HG03378 (cell line): ENCODE measurements at regions not wholly inside any gene's neighbourhood (a gene's known extent, or its start where the extent isn't known, plus 50 kb on each side); places are given as distances from the start of the nearest gene placed in this dataset.
"Not testable (repeated sequence)": the region's sequence is repeated elsewhere in the genome, so short reads cannot be mapped to it uniquely, and the experiment has no call there.

ENCODE experiments used
- ATAC-seq: cut with Tn5 transposase; IDR thresholded peaks from one replicate; pipeline ENCODE4 v1.9.1; 2021; ENCODE audit warnings: mild to moderate bottlenecking, moderate library complexity; ENCODE audit not compliant: unreplicated experiment

GRCh38 chr11:130550150-130550549 lies 101.7 kb downstream of the ADAMTS15 start:
- ATAC-seq, result no peak

- ATAC-seq, result no peak
These were observed 102.5 kb downstream of the ADAMTS15 start for GRCh38 chr11:130550984-130551383.

- ATAC-seq, result no peak
These were observed 102.9 kb downstream of the ADAMTS15 start for GRCh38 chr11:130551388-130551787.

GRCh38 chr11:130553306-130553705 lies 104.9 kb downstream of the ADAMTS15 start:
- no peak for ATAC-seq

- ATAC-seq, result no peak
These were observed 106.0 kb downstream of the ADAMTS15 start for GRCh38 chr11:130554241-130555055.

- no peak for ATAC-seq
These were observed 106.9 kb downstream of the ADAMTS15 start for GRCh38 chr11:130555251-130555841.

GRCh38 chr11:130560000-130560780 lies 111.7 kb downstream of the ADAMTS15 start:
- ATAC-seq, result no peak

GRCh38 chr11:130560781-130561109 lies 112.3 kb downstream of the ADAMTS15 start:
- ATAC-seq, result no peak

- no peak for ATAC-seq
These were observed 113.0 kb downstream of the ADAMTS15 start for GRCh38 chr11:130561441-130561881.

GRCh38 chr11:130562549-130562948 lies 114.1 kb downstream of the ADAMTS15 start:
- no peak for ATAC-seq

- ATAC-seq, result not testable (repeated sequence)
These were observed 117.9 kb downstream of the ADAMTS15 start for GRCh38 chr11:130566360-130566759.

- no peak for ATAC-seq
These were observed 123.1 kb downstream of the ADAMTS15 start for GRCh38 chr11:130571519-130571918.

- no peak for ATAC-seq
These were observed 123.6 kb downstream of the ADAMTS15 start for GRCh38 chr11:130571947-130572584.

- ATAC-seq, result no peak
These were observed 125.3 kb downstream of the ADAMTS15 start for GRCh38 chr11:130573767-130574166.

- no peak for ATAC-seq
These were observed 126.3 kb downstream of the ADAMTS15 start for GRCh38 chr11:130574740-130575139.

- ATAC-seq, result no peak
These were observed 127.7 kb downstream of the ADAMTS15 start for GRCh38 chr11:130576146-130576545.

- ATAC-seq, result no peak
These were observed 130.4 kb downstream of the ADAMTS15 start for GRCh38 chr11:130578738-130579368.

GRCh38 chr11:130580372-130580771 lies 131.9 kb downstream of the ADAMTS15 start:
- ATAC-seq, result no peak

- no peak for ATAC-seq
These were observed 132.5 kb downstream of the ADAMTS15 start for GRCh38 chr11:130580891-130581492.

- no peak for ATAC-seq
These were observed 133.2 kb downstream of the ADAMTS15 start for GRCh38 chr11:130581646-130582045.
